ENCODE measurements at regions not wholly inside any gene's neighbourhood (a gene's known extent, or its start where the extent isn't known, plus 50 kb on each side); places are given as distances from the start of the nearest gene placed in this dataset.

DNA sequence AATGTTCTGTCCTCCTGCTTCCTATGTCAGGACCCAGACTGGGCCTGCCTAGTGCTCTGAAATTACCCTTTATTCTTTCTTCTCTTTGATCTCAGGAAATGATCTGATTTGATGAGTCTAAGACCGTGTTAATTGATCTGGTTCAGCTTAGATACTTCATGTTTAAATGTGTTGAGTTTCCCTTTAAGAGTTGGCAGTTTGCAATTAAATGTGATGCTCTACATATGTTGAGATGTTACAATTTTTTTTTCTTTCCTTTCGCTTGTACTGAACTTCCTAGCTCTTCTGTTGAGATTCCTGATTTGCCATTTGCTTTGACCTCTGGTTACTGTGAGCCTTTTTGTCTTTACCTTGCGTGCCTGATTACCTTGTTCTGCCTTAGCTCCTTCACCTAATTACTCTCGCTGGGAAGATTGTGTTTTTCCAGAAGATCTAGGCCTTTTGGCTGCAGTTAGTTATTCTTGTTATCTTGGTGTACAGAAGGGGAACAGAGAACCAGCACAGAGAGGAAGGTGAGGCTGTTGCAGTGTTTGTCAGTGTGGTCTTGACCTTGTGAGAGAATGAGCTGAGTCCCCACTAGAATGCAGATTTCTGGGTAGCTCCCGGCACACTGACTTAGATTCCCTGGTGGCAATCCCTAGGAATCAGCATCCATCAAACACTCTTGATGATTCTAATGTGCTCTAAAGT, 203.6 kb downstream of the EDEM1 start:
- no peak overlapping the region for H3K4me3 ChIP-seq (ENCODE audit: low read depth, low read length)
- TF ChIP-seq, protein P1, sequence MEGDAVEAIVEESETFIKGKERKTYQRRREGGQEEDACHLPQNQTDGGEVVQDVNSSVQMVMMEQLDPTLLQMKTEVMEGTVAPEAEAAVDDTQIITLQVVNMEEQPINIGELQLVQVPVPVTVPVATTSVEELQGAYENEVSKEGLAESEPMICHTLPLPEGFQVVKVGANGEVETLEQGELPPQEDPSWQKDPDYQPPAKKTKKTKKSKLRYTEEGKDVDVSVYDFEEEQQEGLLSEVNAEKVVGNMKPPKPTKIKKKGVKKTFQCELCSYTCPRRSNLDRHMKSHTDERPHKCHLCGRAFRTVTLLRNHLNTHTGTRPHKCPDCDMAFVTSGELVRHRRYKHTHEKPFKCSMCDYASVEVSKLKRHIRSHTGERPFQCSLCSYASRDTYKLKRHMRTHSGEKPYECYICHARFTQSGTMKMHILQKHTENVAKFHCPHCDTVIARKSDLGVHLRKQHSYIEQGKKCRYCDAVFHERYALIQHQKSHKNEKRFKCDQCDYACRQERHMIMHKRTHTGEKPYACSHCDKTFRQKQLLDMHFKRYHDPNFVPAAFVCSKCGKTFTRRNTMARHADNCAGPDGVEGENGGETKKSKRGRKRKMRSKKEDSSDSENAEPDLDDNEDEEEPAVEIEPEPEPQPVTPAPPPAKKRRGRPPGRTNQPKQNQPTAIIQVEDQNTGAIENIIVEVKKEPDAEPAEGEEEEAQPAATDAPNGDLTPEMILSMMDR (conservative IDR thresholded peaks at IDR 0.05; ENCODE audit: low read depth, low read length) = no peak

DNA sequence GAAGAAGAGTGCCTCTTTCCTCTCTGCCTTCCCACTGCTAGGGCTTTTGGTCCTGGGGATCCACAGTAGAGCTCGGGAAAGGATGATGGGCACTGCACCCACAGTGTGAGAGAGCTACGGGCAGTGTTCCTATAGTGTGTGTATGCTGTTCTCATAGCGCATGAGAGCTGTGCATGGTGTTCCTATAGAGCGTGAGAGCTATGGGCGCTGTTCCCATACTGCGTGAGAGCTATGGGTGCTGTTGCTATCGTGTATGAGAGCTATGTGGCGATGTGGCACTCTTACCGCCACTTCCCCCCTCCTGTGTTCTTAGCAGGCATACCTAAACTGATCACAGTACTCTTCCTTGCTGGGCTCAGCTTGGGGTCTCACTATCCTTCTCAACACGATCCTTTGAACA, 213.5 kb downstream of the EDEM1 start:
- TF ChIP-seq, protein P1 (conservative IDR thresholded peaks at IDR 0.05; ENCODE audit: low read depth, low read length) = no peak
- no peak for DNase-seq (ENCODE audit: low read depth)
- H3K4me3 ChIP-seq (ENCODE audit: low read depth, low read length) = no peak overlapping the region

More for the DNA sequence above, 203.6 kb downstream of the EDEM1 start:
- DNase-seq (ENCODE audit: low read depth) = no peak

DNA sequence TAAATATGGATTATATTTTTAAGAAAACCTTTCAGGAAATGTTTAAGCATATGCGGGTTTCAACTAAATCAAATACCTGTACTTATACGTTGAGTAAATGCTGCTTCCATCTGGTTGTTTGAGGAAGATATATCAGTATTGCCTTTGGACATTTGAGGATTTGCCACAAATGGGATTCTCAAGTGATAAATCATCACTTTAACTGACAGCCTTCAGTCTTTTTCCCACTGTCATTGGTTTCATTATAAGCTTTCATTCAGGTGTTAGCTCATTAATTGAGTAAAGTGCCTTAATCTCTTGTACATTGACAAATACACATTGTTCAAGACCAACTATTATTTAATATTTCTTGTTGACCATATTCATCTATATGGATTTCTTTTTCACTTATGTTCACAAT, 217.2 kb downstream of the EDEM1 start:
- no peak overlapping the region for H3K4me3 ChIP-seq (ENCODE audit: low read depth, low read length)
- no peak for DNase-seq (ENCODE audit: low read depth)
- TF ChIP-seq, protein P1 (conservative IDR thresholded peaks at IDR 0.05; ENCODE audit: low read depth, low read length) = no peak

DNA sequence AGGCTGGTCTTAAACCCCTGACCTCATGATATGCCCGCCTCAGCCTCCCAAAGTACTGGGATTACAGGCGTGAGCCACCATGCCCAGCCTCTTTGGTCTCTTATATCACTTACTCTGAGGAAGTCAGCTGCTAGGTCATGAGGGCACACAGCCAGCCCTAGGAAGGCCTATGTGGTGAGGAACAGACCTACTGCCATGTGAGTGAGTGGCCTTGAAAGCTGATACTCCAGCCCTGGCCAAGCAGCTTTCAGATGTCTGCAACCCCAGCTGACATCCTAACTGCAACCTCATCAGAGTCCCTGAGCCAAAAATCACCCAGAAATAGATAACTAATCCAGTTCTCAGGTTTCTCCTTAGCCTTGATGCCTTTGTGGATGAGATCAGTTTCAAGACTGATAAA, 224.3 kb downstream of the EDEM1 start:
- no peak for DNase-seq (ENCODE audit: low read depth)
- no peak overlapping the region for H3K4me3 ChIP-seq (ENCODE audit: low read depth, low read length)
- TF ChIP-seq, protein P1 (conservative IDR thresholded peaks at IDR 0.05; ENCODE audit: low read depth, low read length) = no peak

DNA sequence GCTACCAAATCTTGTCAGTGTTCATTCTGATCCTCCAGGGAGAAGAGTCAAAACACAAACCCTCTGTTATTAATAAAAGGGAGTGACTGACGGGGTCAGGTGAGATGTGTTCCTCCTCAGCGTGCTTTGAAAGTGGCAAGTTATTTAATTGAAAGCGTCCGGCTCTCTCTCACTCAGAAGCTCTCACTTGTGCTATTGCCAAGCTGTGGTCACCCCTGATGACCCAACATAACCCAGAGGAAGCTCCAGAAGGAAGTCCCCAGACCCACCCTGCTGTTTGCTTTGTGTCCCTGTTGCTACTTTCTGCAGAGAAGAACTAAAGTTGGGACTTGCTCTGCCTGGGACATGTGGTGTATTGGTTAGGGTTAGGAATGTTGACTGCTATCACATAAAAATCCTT, 235.6 kb downstream of the EDEM1 start:
- no peak overlapping the region for H3K4me3 ChIP-seq (ENCODE audit: low read depth, low read length)
- TF ChIP-seq, protein P1 (conservative IDR thresholded peaks at IDR 0.05; ENCODE audit: low read depth, low read length) = no peak

DNA sequence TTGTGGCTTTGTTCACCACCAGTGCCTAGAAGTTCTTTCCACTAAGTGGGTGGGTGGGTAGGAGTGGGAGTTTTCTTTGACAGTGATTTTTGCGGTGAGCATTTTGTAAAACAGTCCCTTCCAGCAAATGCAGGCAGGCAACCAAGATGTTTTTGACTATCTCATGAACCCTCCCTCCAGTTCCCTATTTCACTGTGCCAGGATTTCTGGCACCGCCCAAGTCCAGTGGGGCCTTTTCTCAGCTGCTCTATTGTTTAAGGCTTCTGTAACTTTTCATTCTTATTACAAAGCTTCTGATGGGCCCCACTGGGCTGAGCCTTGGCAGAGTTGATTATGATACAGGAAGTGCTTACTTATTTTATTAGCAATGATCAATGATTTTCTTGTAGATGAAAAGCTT, 236.0 kb downstream of the EDEM1 start:
- TF ChIP-seq, protein P1 (conservative IDR thresholded peaks at IDR 0.05; ENCODE audit: low read depth, low read length) = no peak
- DNase-seq (ENCODE audit: low read depth) = no peak
- no peak overlapping the region for H3K4me3 ChIP-seq (ENCODE audit: low read depth, low read length)

More for the DNA sequence above, 235.6 kb downstream of the EDEM1 start:
- DNase-seq (ENCODE audit: low read depth) = no peak

DNA sequence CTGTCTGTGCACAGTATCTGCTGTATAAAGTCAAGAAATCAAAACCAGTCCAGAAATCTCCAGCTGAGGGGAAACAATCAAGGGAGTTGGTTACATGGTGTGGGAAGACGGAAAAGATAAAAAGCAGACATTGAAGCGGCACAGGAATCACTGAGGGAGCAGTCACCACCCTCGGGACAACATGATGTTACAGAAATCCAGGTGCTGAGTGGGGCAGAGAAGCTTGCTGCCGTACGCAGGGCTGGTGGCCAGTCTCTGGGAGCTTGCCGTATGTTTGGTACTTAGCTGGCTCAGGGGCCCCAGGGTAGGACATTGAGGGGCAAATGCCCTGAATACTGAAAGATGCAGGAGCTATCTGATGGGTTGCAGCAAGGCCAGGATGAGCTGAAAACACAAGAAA, 237.9 kb downstream of the EDEM1 start:
- TF ChIP-seq, protein P1 (conservative IDR thresholded peaks at IDR 0.05; ENCODE audit: low read depth, low read length) = no peak
- no peak overlapping the region for H3K4me3 ChIP-seq (ENCODE audit: low read depth, low read length)
- DNase-seq (ENCODE audit: low read depth) = no peak
